Left hindlimb (tissue), 1 donor: ENCODE measurements at regions not wholly inside any gene's neighbourhood (a gene's known extent, or its start where the extent isn't known, plus 50 kb on each side); places are given as distances from the start of the nearest gene placed in this dataset.
"Not testable (repeated sequence)": the region's sequence is repeated elsewhere in the genome, so short reads cannot be mapped to it uniquely, and the experiment has no call there.

ENCODE experiments used
- DNase-seq: peaks from one replicate; pipeline ENCODE4 v3.0.0-alpha.2; 2018

- no peak for DNase-seq
Measured at GRCh38 chr10:32217216-32217615, 129.7 kb downstream of the EPC1 start.

DNA sequence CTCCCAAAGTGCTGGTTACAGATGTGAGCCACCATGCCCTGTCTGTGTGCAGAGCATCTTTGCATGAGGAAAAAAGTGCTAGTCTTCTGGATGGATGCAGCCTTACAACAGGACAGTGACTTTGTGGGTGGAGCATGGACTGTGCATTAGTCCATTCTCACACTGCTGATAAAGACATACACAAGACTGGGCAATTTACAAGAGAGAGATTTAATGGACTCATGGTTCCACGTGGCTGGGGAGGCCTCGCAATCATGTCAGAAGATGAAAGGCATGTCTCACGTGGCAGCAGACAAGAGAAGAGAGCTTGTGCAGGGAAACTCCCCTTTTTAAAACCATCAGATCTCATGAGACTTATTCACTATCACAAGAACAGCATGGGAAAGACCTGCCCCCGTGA, 133.1 kb downstream of the EPC1 start:
- DNase-seq = not testable (repeated sequence)

DNA sequence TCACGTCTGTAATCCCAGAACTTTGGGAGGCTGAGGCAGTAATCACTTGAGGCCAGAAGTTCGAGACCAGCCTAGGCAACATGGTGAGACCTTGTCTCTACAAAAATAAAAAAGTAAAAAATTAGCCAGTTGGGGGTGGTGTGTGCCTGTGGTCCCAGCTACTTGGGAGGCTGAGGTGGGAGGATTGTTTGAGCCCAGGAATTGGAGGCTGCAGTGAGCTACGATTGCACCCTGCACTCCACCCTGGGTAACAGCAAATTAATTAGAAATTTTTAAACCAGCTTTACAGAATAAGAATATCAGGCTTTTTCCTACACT, 136.0 kb downstream of the EPC1 start:
- DNase-seq = no peak

DNA sequence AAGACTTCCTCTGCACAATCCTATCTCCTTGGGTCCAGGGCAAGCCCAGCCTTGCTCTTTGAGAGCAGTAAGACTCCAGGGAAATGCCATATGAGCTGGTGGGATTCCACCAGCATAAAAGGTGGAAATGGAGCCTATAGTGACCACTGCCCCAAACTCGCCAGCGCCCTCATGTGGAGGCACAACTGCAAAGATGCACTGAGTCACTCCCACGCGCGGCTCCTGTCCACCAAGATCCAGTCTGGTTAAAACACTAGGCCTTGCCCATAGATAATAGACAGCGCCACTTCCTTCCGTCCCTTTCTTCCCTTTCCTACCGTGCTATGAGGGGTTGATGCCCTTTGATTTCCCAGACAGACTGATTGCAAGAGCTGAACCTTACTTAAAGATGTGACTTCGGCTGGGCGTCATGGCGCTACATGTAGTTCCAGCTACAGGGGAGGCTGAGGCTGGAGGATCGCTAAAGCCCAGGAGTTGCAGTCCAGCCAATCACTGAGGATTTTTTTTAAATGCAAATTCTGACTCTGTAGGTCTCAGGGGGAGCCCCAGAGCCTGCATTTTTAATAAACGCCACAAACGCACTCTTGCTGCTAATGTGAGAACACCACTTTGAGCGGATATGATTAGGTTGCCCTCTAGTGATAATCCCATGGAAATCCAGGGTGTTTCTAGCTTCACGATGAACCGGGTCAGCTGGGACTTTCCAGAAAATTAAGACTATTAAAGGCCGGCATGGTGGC, 136.5 kb downstream of the EPC1 start:
- no peak for DNase-seq

GRCh38 chr10:32208005-32208404, 139.0 kb downstream of the EPC1 start:
- not testable (repeated sequence) for DNase-seq

- DNase-seq = no peak
Measured at GRCh38 chr10:32207544-32207943, 139.4 kb downstream of the EPC1 start.

GRCh38 chr10:32205670-32206069, 141.3 kb downstream of the EPC1 start:
- no peak for DNase-seq

GRCh38 chr10:32204606-32205005, 142.4 kb downstream of the EPC1 start:
- no peak for DNase-seq

DNA sequence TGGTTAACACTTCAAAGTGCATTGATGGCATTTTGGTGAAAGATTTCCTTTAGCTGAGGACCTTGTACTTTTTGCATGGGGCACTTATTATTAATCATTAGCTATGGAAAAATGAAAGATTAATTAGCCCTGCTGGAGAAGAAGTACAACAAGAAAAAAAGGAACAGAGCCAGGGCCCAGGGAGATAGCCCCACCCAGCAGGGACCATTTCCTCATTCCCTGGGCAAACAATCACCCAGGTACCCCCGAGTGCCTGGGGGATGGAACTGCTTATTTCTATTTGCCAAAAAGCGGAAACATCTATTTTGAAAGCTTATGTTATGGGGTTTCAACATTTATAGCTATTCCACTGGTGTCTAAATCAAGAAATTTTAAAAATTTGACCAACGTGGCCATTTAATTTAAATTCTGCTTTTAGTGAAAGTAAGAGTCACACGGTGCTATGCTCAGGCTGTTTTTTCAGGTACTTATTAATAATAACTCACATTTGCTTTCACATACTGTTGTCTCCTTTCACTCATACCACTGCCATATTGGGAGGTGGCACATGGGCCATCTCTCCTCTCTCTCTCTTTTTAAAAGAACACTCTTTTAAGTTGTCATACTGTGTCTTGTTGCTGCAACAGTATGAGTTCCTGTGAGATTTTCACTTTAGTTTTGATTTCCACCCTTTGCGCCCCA, 143.6 kb upstream of the KIF5B start:
- DNase-seq = no peak

- no peak for DNase-seq
Measured at GRCh38 chr10:32197423-32197822, 141.2 kb upstream of the KIF5B start.

DNA sequence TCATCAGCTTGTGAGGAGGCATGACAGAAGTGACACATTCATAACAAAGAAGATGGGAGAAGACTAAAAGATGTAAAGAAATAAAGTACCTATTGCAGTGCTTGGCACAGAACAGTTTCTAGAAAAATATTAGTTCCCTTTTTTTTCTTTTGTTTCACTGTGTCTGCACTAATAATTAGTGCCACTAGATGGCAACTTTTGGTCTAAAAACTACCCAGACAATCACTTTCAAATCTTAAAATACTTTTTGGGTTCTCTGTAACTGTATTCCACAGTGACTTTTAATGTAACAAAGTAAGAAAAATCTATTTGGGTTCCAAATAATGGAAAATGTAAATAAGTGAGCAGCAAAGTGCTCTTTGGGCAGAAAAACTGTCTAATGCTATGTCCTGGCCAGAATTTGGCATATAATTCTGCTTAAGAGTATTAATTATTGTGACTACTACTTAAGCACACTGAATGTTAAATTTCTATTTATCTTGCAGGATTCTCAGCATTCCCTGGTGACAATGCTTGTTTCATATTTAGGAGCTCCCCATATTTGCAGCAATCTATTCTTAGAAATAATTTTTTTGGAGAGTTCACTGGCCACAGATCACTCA, 134.8 kb upstream of the KIF5B start:
- DNase-seq = no peak

GRCh38 chr10:32189400-32190084, 133.3 kb upstream of the KIF5B start:
- no peak for DNase-seq

DNA sequence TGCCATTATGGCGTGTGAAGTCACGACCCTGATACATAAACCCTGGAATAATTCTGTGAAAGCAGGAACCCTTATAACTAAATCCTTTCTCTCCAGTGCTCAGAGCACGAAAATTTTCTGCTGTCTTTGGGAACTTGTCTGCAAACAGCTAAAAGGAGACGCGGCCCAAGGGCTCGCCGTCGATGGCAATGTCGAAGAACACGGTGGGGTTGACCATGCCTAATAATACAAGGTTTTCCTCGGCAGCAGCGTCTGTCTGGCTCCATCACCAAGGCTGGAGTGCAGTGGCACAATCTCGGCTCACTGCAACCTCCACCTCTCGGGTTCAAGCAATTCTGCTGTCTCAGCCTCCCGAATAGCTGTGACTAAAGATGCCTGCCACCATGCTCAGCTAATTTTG, 132.4 kb upstream of the KIF5B start:
- not testable (repeated sequence) for DNase-seq

DNA sequence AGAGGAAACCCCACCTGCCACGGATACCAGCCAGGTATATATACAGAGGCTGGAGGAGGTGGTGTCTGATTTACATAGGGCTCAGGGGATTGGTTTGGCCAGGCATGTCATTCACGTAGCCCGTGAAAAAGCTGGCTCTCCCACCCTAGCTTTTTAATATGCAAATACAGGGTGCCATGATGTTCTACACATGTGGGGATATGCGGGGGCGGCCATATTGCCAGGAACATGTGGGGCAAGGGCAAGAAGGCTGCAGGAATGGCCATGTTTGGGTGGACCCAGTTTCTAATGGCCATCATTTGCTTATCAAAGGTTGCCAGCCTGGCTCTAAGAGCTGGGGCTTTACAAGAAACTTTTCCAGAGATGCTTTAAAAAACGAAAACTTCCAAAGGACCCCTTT, 131.5 kb upstream of the KIF5B start:
- DNase-seq = no peak

DNA sequence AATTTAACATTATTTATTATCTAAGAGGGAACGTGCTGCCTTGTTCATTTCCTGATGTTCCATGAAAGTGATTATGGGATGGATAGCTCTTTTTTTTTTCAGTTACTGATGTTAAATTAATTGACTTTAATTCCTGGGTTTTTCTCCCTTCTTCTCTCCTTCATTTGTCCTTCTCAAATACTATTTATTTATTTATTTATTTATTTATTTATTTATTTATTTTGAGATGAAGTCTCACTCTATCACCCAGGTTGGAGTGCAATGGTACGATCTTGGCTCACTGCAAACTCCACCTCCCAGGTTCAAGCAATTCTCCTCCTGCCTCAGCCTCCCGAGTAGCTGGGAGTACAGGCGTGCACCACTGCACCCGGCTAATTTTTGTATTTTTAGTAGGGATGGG, 127.4 kb upstream of the KIF5B start:
- not testable (repeated sequence) for DNase-seq

DNA sequence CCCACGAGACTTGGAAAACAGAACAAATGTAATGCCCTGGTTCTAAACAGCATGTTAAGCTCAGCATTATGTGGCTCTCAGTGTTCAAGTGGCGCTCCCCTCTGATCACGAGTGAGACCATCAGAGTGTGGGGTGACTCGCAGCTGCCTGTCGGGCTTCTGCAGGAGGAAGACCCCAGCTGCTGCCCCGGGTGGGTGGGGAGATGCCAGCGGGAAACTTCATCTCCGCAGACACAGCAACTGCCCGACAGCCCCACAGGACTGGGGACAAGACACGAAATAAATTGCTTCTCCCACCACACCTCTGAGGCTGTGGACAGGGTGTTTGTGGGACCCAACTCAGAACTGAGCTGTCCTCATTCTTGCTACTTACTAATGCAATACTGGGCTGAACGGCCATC, 126.3 kb upstream of the KIF5B start:
- DNase-seq = no peak

GRCh38 chr10:32180390-32181280, 124.4 kb upstream of the KIF5B start:
- DNase-seq = no peak

DNA sequence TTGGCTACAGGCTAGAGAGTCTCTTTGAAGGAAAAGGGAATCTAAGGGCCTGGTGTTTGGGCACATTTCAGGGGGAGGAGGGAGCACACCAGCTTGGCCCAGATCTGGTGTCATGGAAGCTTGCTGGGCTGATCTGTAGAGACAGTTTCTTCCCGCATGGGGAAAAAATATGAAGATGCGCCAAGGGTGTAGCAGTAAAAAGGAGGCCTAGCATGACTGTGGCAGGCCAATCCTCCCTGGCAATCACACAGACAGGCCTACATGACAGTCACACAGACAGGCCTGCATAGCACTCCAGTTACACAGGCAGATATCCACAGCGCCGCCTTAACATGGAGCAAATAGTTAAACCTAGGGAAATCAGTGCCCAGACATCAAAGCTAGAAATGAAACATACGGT, 123.6 kb upstream of the KIF5B start:
- no peak for DNase-seq

DNA sequence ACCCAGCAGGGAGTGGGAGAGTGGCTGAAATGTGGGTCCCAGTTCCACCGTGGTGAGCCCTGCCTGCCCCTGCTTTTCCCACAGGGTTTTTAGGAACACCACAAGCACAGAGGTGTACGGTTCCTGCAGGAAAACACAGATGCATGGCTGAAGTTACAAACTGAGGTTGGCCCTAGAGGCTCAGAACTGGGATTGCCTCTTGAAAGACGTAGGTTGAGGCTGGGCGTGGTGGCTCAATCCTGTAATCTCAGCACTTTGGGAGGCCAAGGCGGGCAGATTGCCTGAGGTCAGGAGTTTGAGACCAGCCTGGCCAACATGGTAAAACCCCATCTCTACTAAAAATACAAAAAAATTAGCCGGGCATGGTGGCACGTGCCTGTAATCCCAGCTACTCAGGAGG, 121.4 kb upstream of the KIF5B start:
- DNase-seq = not testable (repeated sequence)

DNA sequence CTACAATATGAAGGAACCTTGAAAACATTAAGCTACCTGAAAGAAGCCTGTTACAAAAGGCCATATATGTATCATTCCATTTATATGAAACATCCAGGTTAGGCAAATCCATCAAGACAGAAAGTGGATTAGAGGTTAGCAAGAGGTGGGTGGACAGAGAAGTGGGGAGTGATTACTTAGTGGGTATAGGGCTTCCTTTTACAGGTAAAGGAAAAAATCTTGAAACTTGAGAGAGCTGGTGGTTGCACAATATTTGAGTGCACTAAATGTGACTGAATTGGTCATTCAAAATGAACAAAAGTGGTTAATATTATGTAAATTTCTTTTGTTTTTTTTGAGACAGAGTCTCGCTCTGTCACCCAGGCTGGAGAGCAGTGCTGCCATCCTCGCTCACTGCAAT, 119.4 kb upstream of the KIF5B start:
- no peak for DNase-seq

DNA sequence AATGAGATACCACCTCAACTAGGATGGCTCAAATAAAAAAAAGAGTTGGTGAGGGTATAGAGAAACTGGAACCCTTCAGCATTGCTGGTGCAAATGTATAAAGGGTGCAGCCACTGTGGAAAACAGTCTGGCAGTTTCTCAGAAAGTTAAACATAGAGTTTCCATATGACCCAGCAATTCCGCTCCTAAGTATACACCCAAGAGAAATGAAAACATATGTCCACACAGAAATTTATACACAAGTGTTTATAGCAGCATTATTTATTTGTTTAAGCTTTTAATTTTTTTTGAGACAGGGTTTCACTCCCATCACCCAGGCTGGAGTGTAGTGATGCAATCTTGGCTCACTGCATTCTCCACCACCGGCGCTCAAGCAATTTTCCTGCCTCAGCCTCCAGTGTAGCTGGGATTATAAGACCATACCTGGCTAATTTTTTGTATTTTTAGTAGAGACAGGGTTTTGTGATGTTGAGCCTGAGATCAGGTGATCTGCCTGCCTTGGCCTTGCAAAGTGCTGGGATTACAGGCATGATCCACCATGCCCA, 118.2 kb upstream of the KIF5B start:
- DNase-seq = no peak

GRCh38 chr10:32171204-32171603, 115.0 kb upstream of the KIF5B start:
- no peak for DNase-seq

DNA sequence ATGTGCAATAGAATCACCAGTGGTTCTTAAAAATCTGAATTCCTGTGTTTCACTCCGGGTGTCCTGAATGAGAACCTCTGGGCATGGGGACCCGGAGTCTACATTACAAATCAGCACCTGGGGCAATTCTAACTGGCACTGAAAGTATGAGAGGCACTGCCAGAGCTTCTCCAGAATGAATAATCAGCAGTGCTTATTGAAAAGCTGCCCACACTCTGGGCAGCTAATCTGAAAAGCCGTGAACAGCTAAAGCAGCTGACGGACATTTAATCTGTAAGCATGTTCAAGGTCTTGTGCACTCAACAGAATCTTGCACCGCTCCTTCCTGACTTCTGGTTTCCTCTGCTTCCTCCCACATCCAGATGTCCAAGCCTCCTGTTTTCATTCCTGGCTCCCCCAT, 113.3 kb upstream of the KIF5B start:
- DNase-seq = no peak
